Right lobe of liver (tissue), 6 donors: ENCODE measurements at regions not wholly inside any gene's neighbourhood (a gene's known extent, or its start where the extent isn't known, plus 50 kb on each side); places are given as distances from the start of the nearest gene placed in this dataset.

Experiments used
- ATAC-seq, 4 donors: fragments of 200-7000 bp; cut with Tn5 transposase; one replicate each; pipeline ENCODE4 v1.9.1; 2020; ENCODE audit warnings: mild to moderate bottlenecking in 4 of 4, moderate library complexity in 4 of 4
- DNase-seq, 3 donors: peaks; one replicate each; pipeline ENCODE4 v3.0.0-alpha.2; 2020
- H3K27ac ChIP-seq, 3 donors: fragments of 200-600 bp; one replicate each; pipeline ENCODE4 v1.8.0; 2022
- H3K27me3 ChIP-seq, 2 donors: fragments of 200-600 bp; one replicate each; pipeline ENCODE4 v1.8.0; 2022
- H3K36me3 ChIP-seq, 4 donors: fragments of 200-600 bp; sonication (generic) in 1 of 4; one replicate each; pipeline versions ENCODE4 v1.5.1 to v1.8.0; 2017 to 2022; ENCODE audit warnings: control low read depth in 1 of 4
- H3K4me1 ChIP-seq, 4 donors: fragments of 200-600 bp; sonication (generic) in 1 of 4; one replicate each; pipeline versions ENCODE4 v1.5.1 to v1.8.0; 2017 to 2022; ENCODE audit warnings: control low read depth in 1 of 4
- H3K4me3 ChIP-seq, 3 donors: fragments of 200-600 bp; one replicate each; pipeline ENCODE4 v1.8.0; 2022
- H3K9me3 ChIP-seq, 4 donors: fragments of 200-600 bp; sonication (generic) in 1 of 4; one replicate each; pipeline versions ENCODE4 v1.5.1 to v1.8.0; 2017 to 2022; ENCODE audit warnings: control low read depth in 1 of 4
- CTCF ChIP-seq, 4 donors: fragments of 200-600 bp in 3 of 4; fragments of 450-650 bp in 1 of 4; IDR thresholded peaks; one replicate each; pipeline versions ENCODE4 v1.5.1 to v1.8.0; 2016 to 2022; ENCODE audit warnings: antibody characterized with exemption in 4 of 4, mild to moderate bottlenecking in 2 of 4
- POLR2A ChIP-seq: fragments of 450-650 bp; IDR thresholded peaks from one replicate; pipeline ENCODE4 v1.6.1; 2017; ENCODE audit warnings: antibody characterized with exemption, mild to moderate bottlenecking
- WGBS: methylation state at CpG from one replicate; pipeline ENCODE4 v1.1.6; 2018; ENCODE audit warnings: low coverage, low lambda C conversion rate; ENCODE audit not compliant: insufficient coverage; ENCODE audit errors: missing lambda C conversion rate; 5-methylcytosine and 5-hydroxymethylcytosine counted together
- intact Hi-C, 2 donors: fragments of 100-400 bp; cut with DNase I; formaldehyde crosslinking; loops; one replicate each; pipeline versions ENCODE4 v1.11.2 to v1.14.1; 2022
- donor health status: DM: no; HTN: yes; CAD: no.
- donor health status: DM: no; HTN: no; CAD: no.
- donor health status: DM: no; HTN: no; CAD: no.
- donor health status: DM: no; HTN: yes; CAD: no.
- donor health status: DM: no; HTN: yes; CAD: no.

DNA sequence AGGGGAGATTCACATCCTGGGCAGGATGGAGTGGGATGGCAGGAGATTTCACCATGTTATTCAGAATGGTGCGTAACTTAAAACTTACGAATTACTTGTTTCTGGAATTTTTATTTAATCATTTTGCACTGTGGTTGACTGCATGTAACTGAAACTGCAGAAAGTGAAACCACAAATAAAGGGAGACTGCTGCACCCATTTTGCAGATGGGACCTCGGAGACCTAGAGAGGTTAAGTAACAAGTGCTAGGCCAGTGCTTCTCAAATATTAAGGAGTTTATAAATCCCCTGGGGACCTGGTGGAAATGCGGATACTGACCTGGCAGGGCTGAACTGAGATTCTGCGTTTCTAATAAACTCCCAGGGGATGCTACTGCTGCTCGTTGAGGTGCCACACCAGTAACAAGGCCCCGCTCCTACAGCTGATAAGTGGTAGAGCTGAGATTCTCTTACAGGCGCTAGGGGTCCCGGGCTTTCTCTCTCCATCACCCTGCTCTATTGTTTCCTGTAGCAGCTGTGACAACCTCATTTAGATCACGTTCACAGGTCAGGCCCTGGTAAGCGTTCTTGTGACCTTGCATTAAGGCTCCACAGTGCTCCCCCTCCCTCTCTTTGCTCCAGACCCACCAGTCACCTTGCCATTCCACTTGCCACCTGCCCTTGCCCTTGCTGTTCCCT is 167.1 kb upstream of the CDH13 start:
- intact Hi-C loops: loop anchor here (10.0 kb wide), 1 partner anchor 195 kb away; no protein-coding TSS in a partner anchor
- H3K9me3 ChIP-seq: no peaks in the 10 kb centered on the region
- peaks cover 0 to 2% (median 0%) of the 10 kb centered on the region in 4 donors for H3K4me1 ChIP-seq
- H3K36me3 ChIP-seq: no peaks in the 10 kb centered on the region
- no peak for ATAC-seq
- H3K27me3 ChIP-seq: no peaks in the 10 kb centered on the region
- H3K27ac ChIP-seq: no peak overlapping the region
- DNase-seq: no peak
- H3K4me3 ChIP-seq: no peak overlapping the region
- WGBS: 47% methylated on average over 6 of the region's 11 CpGs
- TF ChIP-seq CTCF (IDR thresholded peaks at IDR 0.05) (no peak), POLR2A (no peak)

GRCh38 chr16:82456683-82457082 is 170.1 kb upstream of the CDH13 start:
- H3K4me3 ChIP-seq: no peak overlapping the region
- H3K36me3 ChIP-seq: no peaks in the 10 kb centered on the region
- intact Hi-C loops: loop anchor here (10.0 kb wide), 1 partner anchor 192 kb away; no protein-coding TSS in a partner anchor
- DNase-seq (peak in 2 of 3 donors; percentile 50 to 61), ATAC-seq (peak; percentile 93 to 97 (median 94))
- TF ChIP-seq CTCF (IDR thresholded peaks at IDR 0.05) (peak; percentile 54 to 84 (median 73)), POLR2A (no peak)
- H3K4me1 ChIP-seq: peaks cover 0 to 2% (median 0%) of the 10 kb centered on the region in 4 donors
- no peaks in the 10 kb centered on the region for H3K27me3 ChIP-seq
- H3K27ac ChIP-seq: no peak overlapping the region
- WGBS: 0% methylated on average over 4 of the region's 4 CpGs
- no peaks in the 10 kb centered on the region for H3K9me3 ChIP-seq

DNA sequence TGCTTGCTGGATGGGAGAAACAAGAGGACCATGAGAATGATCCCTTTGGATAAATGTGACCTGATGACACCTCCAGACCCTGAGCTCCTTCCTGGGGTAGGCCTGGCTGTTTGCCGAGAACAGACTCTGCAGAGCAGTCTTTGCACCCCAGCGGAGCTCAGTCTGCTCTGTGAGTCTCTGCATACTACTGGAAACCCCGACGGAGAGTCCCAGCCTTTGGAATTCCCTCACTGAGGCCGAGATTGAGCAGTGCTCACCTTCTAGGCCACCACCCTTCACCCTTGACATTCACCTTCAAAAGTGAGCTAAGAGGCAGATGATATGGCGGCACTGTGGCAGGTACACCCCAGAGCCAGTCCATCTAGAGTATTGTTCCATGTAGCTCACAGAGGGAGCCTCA is 172.2 kb upstream of the CDH13 start:
- Histone ChIP-seq H3K9me3 (no peaks in the 10 kb centered on the region), H3K4me3 (no peak overlapping the region), H3K27ac (no peak overlapping the region), H3K27me3 (no peaks in the 10 kb centered on the region), H3K4me1 (peaks cover 0 to 2% (median 0%) of the 10 kb centered on the region in 4 donors), H3K36me3 (no peaks in the 10 kb centered on the region)
- intact Hi-C loops: loop anchor here (10.0 kb wide), 1 partner anchor 190 kb away; no protein-coding TSS in a partner anchor
- TF ChIP-seq CTCF (IDR thresholded peaks at IDR 0.05) (no peak), POLR2A (no peak)
- no CpG with 5 or more reads among the region's 6 CpGs for WGBS
- no peak for ATAC-seq
- DNase-seq: no peak

DNA sequence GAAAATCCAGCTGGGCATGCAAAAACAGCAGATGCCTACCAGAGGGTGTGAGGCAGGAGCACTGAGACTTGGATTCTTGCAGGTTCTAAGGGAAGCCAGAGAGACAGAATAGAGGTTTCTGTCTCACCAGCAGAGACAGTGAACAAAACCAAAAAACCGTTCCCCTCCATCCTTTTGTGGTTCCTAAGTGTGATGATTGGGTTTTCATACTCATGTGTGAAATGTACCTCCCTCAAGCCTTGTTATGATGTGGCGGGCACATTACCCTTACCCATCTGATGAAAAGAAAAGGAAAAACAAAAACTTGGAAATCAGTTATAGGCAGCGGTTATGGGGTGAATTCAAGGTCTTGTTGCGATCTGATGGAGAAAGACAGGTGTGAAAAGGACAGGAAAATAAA is 172.6 kb upstream of the CDH13 start:
- intact Hi-C loops: loop anchor here (10.0 kb wide), 1 partner anchor 189 kb away; no protein-coding TSS in a partner anchor
- DNase-seq: no peak
- no peaks in the 10 kb centered on the region for H3K27me3 ChIP-seq
- no peak overlapping the region for H3K27ac ChIP-seq
- TF ChIP-seq POLR2A (no peak), CTCF (IDR thresholded peaks at IDR 0.05) (no peak)
- H3K4me3 ChIP-seq: no peak overlapping the region
- 80% methylated on average over 4 of the region's 4 CpGs for WGBS
- peaks cover 0 to 2% (median 0%) of the 10 kb centered on the region in 4 donors for H3K4me1 ChIP-seq
- H3K9me3 ChIP-seq: no peaks in the 10 kb centered on the region
- H3K36me3 ChIP-seq: no peaks in the 10 kb centered on the region
- no peak for ATAC-seq
